HG02642 (cell line): ENCODE measurements at regions not wholly inside any gene's neighbourhood (a gene's known extent, or its start where the extent isn't known, plus 50 kb on each side); places are given as distances from the start of the nearest gene placed in this dataset.

Experiments used
- ATAC-seq: cut with Tn5 transposase; IDR thresholded peaks from one replicate; pipeline ENCODE4 v1.9.1; 2021; ENCODE audit warnings: mild to moderate bottlenecking; ENCODE audit not compliant: unreplicated experiment, poor library complexity

GRCh38 chr18:40868110-40868858, 1086.8 kb upstream of the PIK3C3 start:
- no peak for ATAC-seq

DNA sequence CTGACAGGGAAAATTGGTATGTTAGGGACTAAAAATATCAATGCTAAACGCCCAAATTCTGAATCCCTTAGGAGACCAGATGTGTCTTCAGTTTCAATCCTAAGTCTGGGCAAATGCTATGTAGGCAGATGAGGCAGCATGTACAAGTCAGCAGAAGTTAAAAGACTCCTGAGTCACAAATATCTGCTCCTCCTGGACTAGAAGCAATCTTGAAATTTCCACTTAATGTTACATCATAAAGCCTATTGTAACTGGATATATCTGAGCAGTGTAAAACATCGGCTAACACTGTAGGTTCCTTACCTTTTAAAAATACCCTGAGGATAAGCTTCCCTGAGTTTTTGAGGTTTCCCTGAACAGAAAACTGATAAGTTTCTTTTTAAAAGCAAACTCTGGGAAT, 1087.6 kb upstream of the PIK3C3 start:
- ATAC-seq = no peak

DNA sequence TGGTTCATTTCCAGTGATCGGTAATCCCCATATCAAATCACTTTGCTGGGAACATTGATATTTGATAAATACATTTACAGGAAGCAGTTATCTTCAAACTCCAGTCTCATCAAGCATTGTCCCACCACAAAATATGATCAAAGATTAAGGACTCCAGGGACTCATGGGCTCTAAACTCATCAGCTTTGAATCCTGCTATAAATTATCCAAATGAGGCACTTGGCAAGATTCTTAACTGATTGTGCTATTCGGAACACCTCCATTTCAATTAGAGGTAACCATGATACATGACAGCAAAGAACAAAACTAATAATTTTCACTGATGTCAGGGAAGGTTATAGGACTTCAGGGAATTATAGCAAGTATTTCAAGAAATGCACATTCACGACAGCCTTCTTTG, 1088.1 kb upstream of the PIK3C3 start:
- ATAC-seq = no peak

GRCh38 chr18:40866013-40866645, 1088.9 kb upstream of the PIK3C3 start:
- ATAC-seq = no peak

DNA sequence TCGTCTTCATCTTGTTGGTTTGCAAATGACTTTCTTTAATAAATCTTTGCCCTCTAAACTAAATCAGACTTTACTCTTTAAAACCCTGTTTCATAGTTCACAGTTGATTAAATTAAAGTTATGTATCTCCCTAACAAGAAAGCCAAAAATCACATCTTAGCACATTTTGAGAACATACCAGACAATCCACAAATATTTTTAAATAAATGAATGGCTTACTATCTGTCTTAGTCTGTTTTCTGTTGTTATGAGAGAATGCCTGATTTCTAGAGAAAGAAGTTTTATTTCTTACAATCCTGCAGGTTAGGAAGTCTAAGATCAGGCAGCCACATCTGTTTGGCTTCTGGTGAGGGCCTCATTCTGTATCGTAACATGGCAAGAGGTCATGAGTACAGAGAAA, 1090.2 kb upstream of the PIK3C3 start:
- no peak for ATAC-seq

DNA sequence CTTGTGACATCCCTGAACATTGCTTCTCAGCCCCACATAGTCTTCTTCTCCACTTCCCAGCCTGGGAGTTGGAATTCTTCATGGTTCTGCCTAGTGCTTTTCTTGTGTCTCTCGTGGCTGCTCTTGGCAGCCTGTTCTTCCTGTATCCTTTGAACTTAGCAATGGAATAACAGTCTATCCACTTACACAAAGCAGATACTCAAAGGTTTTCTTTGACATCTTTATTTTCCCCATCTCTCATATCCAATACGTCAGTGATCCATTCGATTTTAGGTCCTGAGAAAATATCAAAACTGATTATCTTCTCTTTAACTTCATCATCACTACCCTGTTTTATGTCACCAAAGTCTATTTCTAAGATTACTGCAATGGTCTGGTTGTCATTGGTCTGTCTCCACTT, 1091.2 kb upstream of the PIK3C3 start:
- no peak for ATAC-seq

GRCh38 chr18:40860189-40860588, 1094.8 kb upstream of the PIK3C3 start:
- no peak for ATAC-seq

- no peak for ATAC-seq
Observed at GRCh38 chr18:40855661-40856060, 1099.4 kb upstream of the PIK3C3 start.

- ATAC-seq = no peak
Observed at GRCh38 chr18:40852406-40852805, 1102.6 kb upstream of the PIK3C3 start.

DNA sequence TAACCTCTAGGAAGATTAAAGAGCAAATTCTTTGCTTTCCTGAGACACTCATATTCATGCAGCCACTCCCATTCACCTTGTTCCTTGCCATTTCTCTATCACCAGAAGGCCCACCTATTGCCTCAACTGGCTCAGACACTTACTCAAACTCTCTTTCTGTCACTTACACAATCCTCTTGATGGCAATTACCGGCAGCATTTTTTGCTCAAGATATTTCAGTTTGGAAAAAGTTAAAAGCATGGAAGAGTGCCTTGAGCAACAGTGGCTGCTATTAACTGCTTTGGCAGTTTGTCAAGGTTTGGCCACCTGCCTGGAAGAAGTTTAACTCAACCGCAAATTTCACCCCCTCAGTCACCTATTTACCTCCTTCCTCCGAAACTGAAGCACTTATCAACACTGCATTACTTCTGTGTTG, 1104.0 kb upstream of the PIK3C3 start:
- ATAC-seq = no peak

DNA sequence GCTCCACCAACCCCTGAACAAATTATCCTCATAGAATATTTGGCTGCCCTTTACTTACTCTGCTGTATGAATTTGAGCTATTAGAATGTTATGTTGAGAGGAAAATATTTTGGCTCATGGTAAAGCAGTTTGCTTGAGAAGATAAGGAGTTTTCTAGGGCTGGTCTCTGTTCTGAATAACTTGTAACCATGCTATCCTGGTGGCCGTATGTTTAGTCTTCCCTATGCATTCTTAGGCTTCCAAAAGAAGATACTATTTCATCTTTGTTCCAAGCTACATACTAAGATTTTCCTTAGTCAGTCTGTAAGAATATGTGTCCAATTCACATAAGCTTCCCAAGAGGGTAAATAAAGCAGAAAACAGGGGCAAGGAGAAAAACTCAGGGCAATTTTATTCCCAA, 1105.1 kb upstream of the PIK3C3 start:
- no peak for ATAC-seq

DNA sequence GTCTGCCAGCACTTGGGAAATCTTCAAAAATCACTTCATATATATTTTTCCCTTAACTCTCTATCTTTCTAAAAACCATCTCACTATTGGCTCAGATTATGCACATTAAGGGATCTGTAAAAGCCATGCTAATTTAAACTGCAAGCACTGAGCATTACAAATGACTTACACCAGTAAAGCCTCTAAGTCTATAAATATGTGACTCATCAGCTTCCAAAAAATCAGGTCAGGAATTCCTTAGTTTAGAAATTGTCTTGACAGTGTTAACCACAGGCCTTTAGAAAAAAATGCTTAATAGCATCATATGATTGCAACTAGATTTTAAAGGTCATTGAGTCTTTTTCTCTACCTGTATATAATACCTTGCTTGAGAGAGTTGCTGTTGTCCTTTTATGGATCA, 1113.6 kb upstream of the PIK3C3 start:
- no peak for ATAC-seq

GRCh38 chr18:40841063-40841462, 1114.0 kb upstream of the PIK3C3 start:
- ATAC-seq = no peak

GRCh38 chr18:40832362-40832761, 1122.7 kb upstream of the PIK3C3 start:
- no peak for ATAC-seq

DNA sequence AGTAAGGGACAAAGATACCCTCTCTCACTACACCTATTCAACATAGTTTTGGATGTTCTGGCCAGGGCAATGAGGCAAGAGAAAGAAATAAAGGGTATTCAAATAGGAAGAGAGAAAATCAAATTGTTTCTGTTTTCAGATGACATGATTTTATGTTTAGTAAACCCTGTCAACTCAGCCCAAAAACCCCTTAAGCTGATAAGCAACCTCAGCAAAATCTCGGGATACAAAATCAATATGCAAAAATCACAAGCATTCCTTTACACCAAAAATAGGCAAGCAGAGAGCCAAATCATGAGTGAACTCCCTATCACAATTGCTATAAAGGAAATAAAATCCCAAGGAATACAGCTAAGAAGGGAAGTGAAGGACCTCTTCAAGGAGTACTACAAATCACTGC, 1130.7 kb upstream of the PIK3C3 start:
- ATAC-seq = no peak

DNA sequence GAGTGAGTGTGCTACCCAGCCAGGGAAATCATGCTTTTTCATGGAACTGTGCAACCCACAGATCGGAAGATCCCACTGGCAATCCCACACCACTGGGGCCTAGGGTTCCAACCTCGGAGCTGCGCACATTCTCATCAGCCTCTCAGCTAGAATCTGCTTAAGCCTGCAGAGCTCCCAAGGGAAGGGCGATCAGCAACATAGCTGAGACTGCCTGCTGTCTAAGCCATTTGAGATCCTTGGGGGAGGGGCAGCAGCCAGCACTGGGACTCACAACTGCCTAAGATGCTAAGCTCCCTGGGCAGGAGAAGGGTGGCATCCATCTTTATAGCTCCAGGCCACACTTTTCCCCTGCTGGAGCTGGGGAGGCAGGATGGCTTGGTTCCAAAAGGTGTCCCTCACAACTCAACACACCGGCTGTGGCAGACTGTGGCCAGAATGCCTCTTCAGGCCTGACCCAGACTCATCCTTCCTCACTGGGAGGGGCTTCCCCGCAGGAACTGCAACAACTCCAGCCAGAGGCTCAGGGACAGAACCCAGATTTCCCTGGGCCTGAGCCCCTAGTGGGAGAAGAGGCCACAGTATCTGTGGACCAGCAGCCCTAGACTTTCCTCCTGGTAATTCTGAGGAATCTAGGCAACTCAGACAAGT, 1133.3 kb upstream of the PIK3C3 start:
- ATAC-seq = no peak

GRCh38 chr18:40812981-40813515, 1142.0 kb upstream of the PIK3C3 start:
- no peak for ATAC-seq

GRCh38 chr18:40810372-40810771, 1144.7 kb upstream of the PIK3C3 start:
- no peak for ATAC-seq

DNA sequence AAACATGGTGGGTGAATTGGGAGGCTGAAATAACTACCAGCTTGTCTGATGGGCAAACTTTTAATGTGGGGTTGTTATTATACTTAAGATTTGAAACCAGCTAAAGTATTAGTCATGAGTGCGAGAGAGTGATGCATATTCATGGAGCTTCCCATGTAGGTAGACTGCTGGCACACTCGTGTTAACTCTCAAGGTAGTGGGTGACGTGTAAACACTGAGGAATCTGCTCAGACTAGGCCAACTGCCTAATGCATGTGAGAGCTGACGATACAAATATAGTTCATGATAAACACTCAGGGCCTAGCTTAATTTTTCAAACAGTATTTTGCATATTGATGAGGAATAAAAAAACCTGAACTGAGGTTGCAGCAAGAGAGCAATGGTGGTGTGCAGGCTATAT, 1165.7 kb upstream of the PIK3C3 start:
- no peak for ATAC-seq

GRCh38 chr18:40782453-40783130, 1172.4 kb upstream of the PIK3C3 start:
- ATAC-seq = no peak

GRCh38 chr18:40769786-40770185, 1185.2 kb upstream of the PIK3C3 start:
- no peak for ATAC-seq
